CD4-positive, alpha-beta T cell treated with Interleukin-4 for 1 hour (primary cell): ENCODE measurements at regions not wholly inside any gene's neighbourhood (a gene's known extent, or its start where the extent isn't known, plus 50 kb on each side); places are given as distances from the start of the nearest gene placed in this dataset.
"Not testable (repeated sequence)": the region's sequence is repeated elsewhere in the genome, so short reads cannot be mapped to it uniquely, and the experiment has no call there.

Experiments used
- DNase-seq, 2 donors: peaks; one replicate each; pipeline ENCODE4 v3.0.0-alpha.2; 2020 to 2022

GRCh38 chr13:38141792-38142191 lies 207.9 kb upstream of the UFM1 start:
- DNase-seq: no peak

DNA sequence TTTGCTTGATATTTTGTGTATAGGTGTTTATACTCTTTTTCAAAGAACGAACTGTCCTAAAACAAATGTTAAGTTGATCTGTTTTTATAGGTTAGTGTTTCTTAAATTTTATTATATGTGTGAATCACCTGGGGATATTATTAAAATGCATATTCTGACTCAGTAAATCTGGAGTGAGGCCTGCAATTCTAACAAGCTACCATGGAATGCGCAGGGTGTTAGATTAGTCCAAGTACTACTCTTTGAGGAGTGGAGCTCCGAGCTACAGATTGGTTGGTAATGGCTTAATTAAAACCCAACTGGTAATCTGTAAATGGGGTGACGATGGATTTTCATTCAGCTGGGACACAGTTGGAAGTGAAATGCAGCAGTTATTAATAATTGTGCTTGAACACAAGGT lies 214.1 kb upstream of the UFM1 start:
- no peak for DNase-seq

DNA sequence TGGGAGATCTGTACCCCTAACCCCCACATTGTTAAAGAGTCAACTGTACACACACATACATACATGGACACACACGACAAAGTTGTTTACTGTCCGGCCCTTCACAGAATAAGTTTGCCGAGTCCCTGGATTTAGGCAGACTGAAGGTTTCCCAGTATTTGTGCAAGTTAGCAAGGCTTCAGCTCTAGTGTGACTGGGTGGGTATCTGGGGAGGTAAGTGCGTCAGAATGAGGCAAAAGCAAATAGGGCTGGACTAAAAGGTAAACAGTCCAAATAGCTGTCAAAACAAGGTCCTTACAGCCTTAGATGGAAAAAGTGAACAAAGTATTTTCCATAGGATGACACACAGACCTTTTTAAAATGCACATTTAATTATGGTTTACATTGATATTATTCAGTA lies 228.4 kb upstream of the UFM1 start:
- no peak for DNase-seq

DNA sequence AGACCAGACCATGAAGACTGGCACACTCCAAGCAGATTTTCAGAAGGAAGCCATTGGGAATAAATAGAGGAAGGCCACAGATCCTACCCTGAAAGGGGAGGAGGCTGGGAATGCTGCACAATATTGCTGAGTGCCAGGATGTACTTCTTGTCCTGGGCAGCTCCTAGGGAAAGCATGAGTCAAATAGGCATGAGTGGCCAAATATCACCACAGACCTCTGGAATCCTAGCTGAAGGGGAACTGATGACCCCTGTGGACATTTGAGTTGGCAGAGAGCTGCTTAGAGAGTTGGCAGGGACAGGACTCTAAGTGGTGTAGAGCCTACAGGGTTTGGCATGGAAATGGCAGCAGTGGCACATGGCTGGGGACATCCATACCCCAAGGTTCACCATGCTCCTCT lies 234.3 kb upstream of the TRPC4 start:
- no peak for DNase-seq

- DNase-seq: no peak
These were observed 230.2 kb upstream of the TRPC4 start for GRCh38 chr13:38099751-38100150.

DNA sequence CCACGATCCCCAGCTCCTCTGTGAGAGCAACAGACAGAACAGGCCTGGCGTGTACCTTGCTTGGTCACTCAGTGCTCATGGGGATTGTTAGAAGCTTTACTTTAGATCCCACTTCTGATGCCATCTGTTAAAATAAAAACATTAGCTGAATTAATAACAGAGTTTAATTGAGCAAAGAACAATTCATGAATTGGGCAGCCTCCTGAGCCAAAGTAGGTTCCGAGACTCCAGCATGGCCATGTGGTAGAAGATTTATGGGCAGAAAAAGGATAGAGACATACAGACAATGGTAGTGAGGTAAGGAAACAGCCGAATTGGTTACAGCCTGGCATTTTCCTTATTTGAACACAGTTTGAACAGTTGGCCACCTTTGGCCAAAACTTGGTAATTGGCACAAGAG lies 223.9 kb upstream of the TRPC4 start:
- no peak for DNase-seq

GRCh38 chr13:38090913-38091312 lies 221.3 kb upstream of the TRPC4 start:
- no peak for DNase-seq

DNA sequence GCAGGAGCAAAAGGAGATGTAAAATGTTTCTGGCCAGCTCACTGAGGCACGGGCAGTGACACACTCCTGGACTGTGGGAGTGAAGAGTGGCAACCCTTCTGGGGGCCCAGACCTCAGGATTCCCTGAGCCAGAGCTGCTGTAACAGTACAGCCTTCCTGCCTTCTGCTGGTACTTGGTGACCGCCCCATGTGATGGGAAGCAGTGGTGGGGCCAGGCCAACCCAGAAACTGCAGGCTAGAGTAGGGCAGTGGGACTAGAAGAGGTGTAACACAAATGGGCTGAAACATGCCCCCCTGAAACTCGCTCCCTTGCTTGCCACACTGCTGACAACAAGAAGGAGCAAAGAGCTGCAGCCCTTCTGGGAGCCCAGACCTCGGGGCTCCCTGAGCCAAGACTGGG lies 217.1 kb upstream of the TRPC4 start:
- no peak for DNase-seq

DNA sequence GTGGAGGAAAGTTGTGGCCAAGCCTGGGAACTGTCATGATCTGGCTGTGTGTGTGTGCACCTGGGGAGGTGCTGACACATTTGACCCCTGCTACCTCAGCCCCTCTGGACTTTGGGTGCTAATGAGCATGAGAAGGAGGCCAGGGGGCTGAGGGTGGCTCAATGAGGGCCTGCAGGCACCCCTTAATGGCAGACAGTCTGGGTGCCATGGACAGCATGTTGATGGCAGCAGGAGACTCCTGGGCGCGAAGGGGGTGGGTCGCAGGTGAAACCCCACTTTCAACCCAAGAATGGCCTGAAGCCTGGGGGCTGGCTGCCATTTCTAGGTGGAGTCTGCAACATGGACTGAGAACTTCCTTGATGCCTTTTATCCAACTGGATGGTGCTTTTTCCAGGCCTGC lies 216.4 kb upstream of the TRPC4 start:
- no peak for DNase-seq

GRCh38 chr13:38073931-38074330 lies 204.4 kb upstream of the TRPC4 start:
- DNase-seq: no peak

GRCh38 chr13:38072696-38073095 lies 203.1 kb upstream of the TRPC4 start:
- no peak for DNase-seq

DNA sequence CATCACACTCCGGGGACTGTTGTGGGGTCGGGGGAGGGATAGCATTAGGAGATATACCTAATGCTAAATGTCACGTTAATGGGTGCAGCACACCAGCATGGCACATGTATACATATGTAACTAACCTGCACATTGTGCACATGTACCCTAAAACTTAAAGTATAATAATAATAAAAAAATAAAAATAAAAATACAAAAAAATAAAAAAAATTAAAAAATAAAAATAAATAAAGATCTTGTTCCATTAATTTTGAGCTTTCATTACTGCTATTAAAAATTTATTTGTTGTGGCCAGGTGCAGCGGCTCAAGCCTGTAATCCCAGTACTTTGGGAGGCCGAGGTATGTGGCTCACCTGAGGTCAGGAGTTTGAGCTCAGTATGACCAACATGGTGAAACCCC lies 201.8 kb upstream of the TRPC4 start:
- DNase-seq: not testable (repeated sequence)

DNA sequence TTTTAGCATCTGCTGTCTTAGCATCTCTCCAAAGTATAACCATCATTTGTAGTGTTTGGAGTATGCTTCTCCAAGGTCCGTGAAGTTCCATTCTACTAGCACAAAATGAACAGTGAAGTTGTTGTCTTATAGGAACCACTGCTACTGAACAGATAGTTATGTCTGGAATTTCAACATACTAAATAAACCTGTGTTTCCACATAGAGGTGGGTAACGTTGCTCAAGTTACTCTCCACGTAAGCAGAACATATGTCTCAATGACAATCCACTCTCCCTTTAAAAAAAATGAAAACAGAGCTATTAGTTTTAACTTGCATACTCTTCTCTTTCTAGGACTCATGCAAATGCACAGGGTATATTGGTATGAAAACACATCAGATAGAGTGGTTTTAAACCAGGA lies 184.3 kb upstream of the TRPC4 start:
- DNase-seq: no peak

- no peak for DNase-seq
These were observed 176.4 kb upstream of the TRPC4 start for GRCh38 chr13:38046049-38046376.

- DNase-seq: no peak
These were observed 175.9 kb upstream of the TRPC4 start for GRCh38 chr13:38045278-38046048.

GRCh38 chr13:38044067-38044466 lies 174.5 kb upstream of the TRPC4 start:
- DNase-seq: no peak

DNA sequence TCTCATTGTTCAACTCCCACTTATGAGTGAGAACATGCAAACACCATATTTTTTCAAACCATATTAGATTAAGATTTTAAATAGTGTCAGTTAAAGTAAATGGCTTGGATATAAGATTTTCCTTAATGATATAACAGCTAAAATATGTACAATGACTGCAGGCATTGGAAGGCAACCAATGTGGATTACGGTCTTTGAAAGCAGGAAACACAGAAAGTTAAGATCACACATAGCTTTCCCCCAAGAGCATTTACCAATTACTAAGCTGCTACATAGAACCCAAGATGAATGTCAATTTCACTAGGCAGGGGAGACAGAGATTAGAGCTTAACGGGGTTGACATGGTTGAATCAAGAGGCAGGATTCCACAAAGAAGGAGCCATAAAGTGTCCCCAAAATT lies 173.2 kb upstream of the TRPC4 start:
- DNase-seq: no peak

DNA sequence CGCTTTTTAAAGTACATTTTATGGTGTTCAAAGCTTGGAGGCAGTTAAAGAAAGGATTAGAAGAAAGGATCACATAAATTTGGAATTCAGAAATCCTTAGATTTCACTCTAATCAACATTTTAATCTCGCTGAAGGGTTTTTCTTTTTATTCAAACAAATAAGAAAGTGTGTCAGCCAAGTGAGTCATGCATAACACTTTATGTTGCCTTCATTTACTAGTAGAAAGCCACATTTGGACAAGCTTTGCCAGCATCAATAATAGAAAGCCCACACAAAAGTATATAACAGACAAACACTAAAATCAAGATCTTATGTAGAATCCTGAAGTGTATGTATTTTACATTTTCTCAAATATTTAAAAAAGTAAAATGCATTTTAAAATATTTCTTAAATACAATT lies 154.9 kb upstream of the TRPC4 start:
- no peak for DNase-seq

- no peak for DNase-seq
These were observed 147.7 kb upstream of the TRPC4 start for GRCh38 chr13:38017320-38017719.

GRCh38 chr13:38013676-38014075 lies 144.1 kb upstream of the TRPC4 start:
- DNase-seq: no peak

- DNase-seq: no peak
These were observed 142.5 kb upstream of the TRPC4 start for GRCh38 chr13:38012096-38012495.

- DNase-seq: no peak
These were observed 139.1 kb upstream of the TRPC4 start for GRCh38 chr13:38008636-38009035.

DNA sequence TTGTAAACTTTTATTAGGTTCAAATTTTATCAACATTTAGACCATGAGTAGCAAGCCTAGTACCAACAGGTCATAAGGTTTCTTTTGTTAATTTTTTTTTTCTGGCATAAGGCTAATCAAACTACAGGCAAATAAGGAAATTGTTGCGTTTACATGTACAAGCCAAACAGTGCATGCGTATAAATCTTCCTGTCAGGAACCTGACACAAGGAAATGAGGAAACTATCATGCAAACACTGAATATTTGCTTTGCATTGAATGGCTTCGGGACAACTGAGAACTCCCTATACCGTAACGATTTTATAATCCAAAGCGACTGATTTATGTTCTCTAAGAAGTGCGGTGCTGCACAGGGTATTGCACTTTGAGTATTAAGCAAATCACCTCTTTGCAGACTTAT lies 133.0 kb upstream of the TRPC4 start:
- DNase-seq: no peak

GRCh38 chr13:37997641-37998040 lies 128.1 kb upstream of the TRPC4 start:
- no peak for DNase-seq

DNA sequence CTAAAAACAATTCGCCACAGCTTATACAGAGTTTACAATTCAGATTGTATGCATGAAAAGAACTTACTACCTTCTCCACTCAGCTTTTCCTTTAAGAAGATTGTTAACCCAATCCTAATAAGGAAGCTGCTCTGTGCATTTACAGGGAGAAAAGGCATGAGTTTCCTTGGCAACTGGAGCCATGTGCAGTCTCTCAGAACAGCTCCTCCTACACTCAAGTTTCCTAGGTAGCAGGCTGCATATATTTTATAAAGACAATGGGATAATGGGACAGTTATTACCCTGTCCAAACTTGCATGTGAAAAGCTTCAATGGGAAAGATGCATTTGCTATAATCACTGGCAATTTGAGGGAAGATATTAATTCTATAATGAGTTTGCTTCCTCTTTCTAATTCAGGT lies 125.5 kb upstream of the TRPC4 start:
- no peak for DNase-seq

DNA sequence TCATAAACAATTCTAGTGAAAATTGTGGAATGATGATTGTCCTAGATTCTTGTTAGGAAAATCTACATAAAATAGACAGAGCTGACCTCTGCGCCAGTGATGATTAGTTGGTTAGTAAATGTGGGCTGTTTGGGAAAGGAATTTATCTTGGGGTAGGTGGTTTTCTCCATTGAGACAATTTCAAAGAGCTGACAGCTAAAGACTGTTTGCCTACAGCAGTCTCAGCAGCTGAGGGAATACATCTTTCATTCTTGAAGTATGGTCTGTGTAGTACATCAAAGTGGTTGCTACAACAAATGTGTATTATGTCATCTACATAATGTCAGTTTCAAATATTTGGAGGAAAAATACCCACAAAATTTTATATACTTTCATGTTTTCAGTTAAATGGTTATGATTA lies 117.2 kb upstream of the TRPC4 start:
- DNase-seq: no peak
